Gastrocnemius medialis (tissue), 4 donors: ENCODE measurements at regions not wholly inside any gene's neighbourhood (a gene's known extent, or its start where the extent isn't known, plus 50 kb on each side); places are given as distances from the start of the nearest gene placed in this dataset.
"Not testable (repeated sequence)": the region's sequence is repeated elsewhere in the genome, so short reads cannot be mapped to it uniquely, and the experiment has no call there.

ENCODE experiments used
- ATAC-seq, 2 donors: fragments of 150-250 bp; one replicate each; pipeline ENCODE4 v1.9.1; 2016
- DNase-seq, 2 donors: peaks; one replicate each; pipeline ENCODE4 v3.0.0-alpha.2; 2019
- H3K27ac ChIP-seq, 4 donors: fragments of 200-600 bp; sonication (generic); 1 replicate in 1 of 4; 2 replicates in 3 of 4; pipeline ENCODE4 v1.5.1; 2016 to 2018; ENCODE audit warnings: mild to moderate bottlenecking in 2 of 4, moderate library complexity in 1 of 4
- H3K27me3 ChIP-seq, 3 donors: fragments of 200-600 bp; sonication (generic) in 2 of 3; 1 replicate in 1 of 3; 2 replicates in 2 of 3; pipeline versions ENCODE4 v1.5.1 to v1.6.0; 2016 to 2019; ENCODE audit warnings: mild to moderate bottlenecking in 1 of 3, moderate library complexity in 1 of 3
- H3K36me3 ChIP-seq, 2 donors: fragments of 200-600 bp; sonication (generic) in 1 of 2; one replicate each; pipeline ENCODE4 v1.5.1; 2017 to 2018
- H3K4me1 ChIP-seq, 2 donors: fragments of 200-600 bp; sonication (generic) in 1 of 2; one replicate each; pipeline ENCODE4 v1.5.1; 2016 to 2017; ENCODE audit warnings: mild to moderate bottlenecking in 2 of 2
- H3K4me3 ChIP-seq, 4 donors: fragments of 200-600 bp; sonication (generic) in 3 of 4; 1 replicate in 1 of 4; 2 replicates in 3 of 4; pipeline ENCODE4 v1.5.1; 2016 to 2019; ENCODE audit warnings: mild to moderate bottlenecking in 2 of 4
- H3K9me3 ChIP-seq, 3 donors: fragments of 200-600 bp; sonication (generic) in 2 of 3; 1 replicate in 1 of 3; 2 replicates in 2 of 3; pipeline ENCODE4 v1.5.1; 2016 to 2019
- POLR2A ChIP-seq, 2 donors: fragments of 450-650 bp; IDR thresholded peaks; one replicate each; pipeline ENCODE4 v1.6.1; 2017; ENCODE audit warnings: antibody characterized with exemption in 2 of 2, mild to moderate bottlenecking in 2 of 2, moderate library complexity in 2 of 2
- in situ Hi-C, 4 donors: fragments of 200-750 bp; cut with MboI; loops; one replicate each; pipeline versions ENCODE4 v1.15.0 to v1.8.0; 2017; ENCODE audit warnings: low sequenced_read_pairs in 4 of 4
- intact Hi-C: fragments of 100-400 bp; cut with DNase I; formaldehyde crosslinking; loops from one replicate; pipeline ENCODE4 v1.15.1; 2023; ENCODE audit warnings: low total_unique reads
- TF ChIP-seq, protein P1 (sequence below), 5 experiments: fragments of 450-650 bp in 3 of 5; fragments of 200-600 bp in 2 of 5; sonication (generic) in 2 of 5; IDR thresholded peaks in 4 of 5; conservative IDR thresholded peaks in 1 of 5; 1 replicate in 4 of 5; 2 replicates in 1 of 5; pipeline ENCODE4 v1.5.1; 2016 to 2019; ENCODE audit warnings: antibody characterized with exemption in 5 of 5, mild to moderate bottlenecking in 3 of 5, moderate library complexity in 3 of 5

DNA sequence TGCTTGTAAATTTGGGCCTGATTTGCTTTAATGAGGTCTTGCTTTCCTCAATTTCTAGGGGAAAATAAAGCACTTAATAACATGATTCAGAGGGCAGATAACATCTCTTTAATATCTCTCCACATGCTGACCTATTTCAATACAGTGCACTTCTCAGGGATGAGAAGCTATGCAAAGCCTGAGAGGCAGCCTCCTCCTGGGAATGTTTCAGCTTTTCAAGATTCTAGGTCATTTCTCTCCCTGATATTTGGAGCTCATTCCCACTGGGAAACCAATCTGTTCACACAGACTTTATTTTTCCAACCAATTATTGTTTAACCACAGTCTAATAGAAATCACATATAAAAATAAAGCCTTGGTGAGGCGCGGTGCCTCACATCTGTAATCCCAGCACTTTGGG, 67.0 kb upstream of the LSAMP start:
- in situ Hi-C loops = no loop called here
- TF ChIP-seq, protein P1, sequence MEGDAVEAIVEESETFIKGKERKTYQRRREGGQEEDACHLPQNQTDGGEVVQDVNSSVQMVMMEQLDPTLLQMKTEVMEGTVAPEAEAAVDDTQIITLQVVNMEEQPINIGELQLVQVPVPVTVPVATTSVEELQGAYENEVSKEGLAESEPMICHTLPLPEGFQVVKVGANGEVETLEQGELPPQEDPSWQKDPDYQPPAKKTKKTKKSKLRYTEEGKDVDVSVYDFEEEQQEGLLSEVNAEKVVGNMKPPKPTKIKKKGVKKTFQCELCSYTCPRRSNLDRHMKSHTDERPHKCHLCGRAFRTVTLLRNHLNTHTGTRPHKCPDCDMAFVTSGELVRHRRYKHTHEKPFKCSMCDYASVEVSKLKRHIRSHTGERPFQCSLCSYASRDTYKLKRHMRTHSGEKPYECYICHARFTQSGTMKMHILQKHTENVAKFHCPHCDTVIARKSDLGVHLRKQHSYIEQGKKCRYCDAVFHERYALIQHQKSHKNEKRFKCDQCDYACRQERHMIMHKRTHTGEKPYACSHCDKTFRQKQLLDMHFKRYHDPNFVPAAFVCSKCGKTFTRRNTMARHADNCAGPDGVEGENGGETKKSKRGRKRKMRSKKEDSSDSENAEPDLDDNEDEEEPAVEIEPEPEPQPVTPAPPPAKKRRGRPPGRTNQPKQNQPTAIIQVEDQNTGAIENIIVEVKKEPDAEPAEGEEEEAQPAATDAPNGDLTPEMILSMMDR (IDR thresholded peaks at IDR 0.05 in 4 of 5, conservative IDR thresholded peaks at IDR 0.05 in 1 of 5) = no peak
- no peak for TF ChIP-seq POLR2A (IDR thresholded peaks at IDR 0.05)
- no peaks in the 10 kb centered on the region for H3K9me3 ChIP-seq
- intact Hi-C loops = no loop called here
- H3K4me3 ChIP-seq = no peak overlapping the region
- H3K36me3 ChIP-seq = no peaks in the 10 kb centered on the region
- ATAC-seq = no peak
- no peaks in the 10 kb centered on the region for H3K4me1 ChIP-seq
- no peak overlapping the region for H3K27ac ChIP-seq
- H3K27me3 ChIP-seq = no peaks in the 10 kb centered on the region
- no peak for DNase-seq

DNA sequence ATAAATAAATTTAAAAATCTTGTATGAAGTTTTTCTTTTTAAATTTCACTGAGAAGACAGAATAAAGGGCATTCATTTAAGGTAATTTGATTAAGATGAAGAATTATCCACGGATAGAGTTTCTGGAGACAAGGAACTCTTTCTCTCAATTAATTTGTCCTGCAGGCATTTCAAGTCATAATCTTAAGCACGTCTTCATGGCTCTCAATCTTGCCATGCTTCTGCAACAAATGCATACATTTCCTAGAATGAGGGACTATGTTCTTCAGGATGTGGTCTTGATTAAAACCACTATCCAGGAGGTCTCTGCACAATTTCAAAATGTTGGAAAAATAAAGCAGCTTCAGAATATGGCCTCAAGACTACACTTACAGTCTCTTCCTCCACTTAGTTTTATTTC, 67.6 kb upstream of the LSAMP start:
- Histone ChIP-seq H3K27me3 (no peaks in the 10 kb centered on the region), H3K36me3 (no peaks in the 10 kb centered on the region), H3K4me3 (no peak overlapping the region), H3K4me1 (no peaks in the 10 kb centered on the region), H3K9me3 (no peaks in the 10 kb centered on the region), H3K27ac (no peak overlapping the region)
- intact Hi-C loops = no loop called here
- ATAC-seq (no peak), DNase-seq (no peak)
- TF ChIP-seq, protein P1 (IDR thresholded peaks at IDR 0.05 in 4 of 5, conservative IDR thresholded peaks at IDR 0.05 in 1 of 5) = no peak
- in situ Hi-C loops = no loop called here

DNA sequence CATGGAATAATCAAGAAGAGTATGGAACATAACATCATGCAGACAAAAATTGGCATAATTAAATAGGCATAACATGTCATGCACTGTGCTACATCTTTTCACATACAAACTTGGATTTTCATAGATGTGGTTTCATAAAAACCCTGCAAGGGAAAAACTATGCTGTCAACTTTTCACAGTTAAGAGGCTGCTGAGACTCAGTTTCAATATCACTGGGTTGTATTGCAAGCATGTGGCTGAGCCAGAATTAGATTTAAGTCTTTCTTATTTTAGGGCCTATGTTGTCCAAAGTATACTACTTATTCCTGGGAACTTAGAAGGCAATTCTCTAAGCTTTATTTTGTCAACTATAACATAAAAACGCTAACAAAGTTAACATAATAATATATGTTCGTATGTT, 70.7 kb upstream of the LSAMP start:
- TF ChIP-seq POLR2A (IDR thresholded peaks at IDR 0.05) = no peak
- TF ChIP-seq, protein P1 (IDR thresholded peaks at IDR 0.05 in 4 of 5, conservative IDR thresholded peaks at IDR 0.05 in 1 of 5) = no peak
- H3K27me3 ChIP-seq = no peaks in the 10 kb centered on the region
- no peaks in the 10 kb centered on the region for H3K9me3 ChIP-seq
- ATAC-seq = no peak
- in situ Hi-C loops = no loop called here
- intact Hi-C loops = no loop called here
- no peak overlapping the region for H3K27ac ChIP-seq
- no peak for DNase-seq
- no peaks in the 10 kb centered on the region for H3K4me1 ChIP-seq
- no peak overlapping the region for H3K4me3 ChIP-seq
- no peaks in the 10 kb centered on the region for H3K36me3 ChIP-seq

DNA sequence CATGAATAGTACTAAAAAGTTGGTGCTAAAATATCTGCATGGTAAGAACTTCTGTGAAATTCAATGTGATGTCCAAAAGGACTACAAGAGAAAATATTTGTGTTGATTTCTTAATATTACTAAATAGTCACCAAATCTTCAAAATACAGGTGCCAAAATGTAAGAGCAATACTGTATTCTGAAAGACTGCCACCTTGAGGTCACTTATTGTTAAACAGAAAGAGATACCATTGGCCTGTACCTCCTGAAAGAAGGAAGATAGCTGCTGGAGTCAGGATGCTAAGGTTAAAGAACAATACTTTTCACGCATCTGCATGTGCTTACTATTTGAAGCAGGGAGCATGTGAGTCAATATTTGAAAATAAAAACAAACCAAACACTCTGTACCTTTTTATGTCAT, 72.0 kb upstream of the LSAMP start:
- in situ Hi-C loops = no loop called here

DNA sequence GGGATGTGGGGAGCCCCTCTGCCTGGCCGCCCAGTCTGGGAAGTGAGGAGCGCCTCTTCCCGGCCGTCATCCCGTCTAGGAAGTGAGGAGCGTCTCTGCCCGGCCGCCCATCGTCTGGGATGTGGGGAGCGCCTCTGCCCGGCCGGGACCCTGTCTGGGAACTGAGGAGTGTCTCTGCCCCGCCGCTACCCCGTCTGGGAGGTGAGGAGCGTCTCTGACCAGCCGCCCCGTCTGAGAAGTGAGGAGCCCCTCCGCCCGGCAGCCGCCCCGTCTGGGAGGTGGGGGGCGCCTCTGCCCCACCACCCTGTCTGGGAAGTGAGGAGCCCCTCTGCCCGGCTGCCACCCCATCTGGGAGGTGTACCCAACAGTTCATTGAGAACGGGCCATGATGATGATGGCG, 73.8 kb upstream of the LSAMP start:
- ATAC-seq, H3K27ac ChIP-seq, H3K4me3 ChIP-seq, H3K36me3 ChIP-seq, H3K27me3 ChIP-seq, in situ Hi-C loops, H3K4me1 ChIP-seq, DNase-seq, H3K9me3 ChIP-seq, intact Hi-C loops: not testable (repeated sequence)

More for the DNA sequence above, 72.0 kb upstream of the LSAMP start:
- Histone ChIP-seq H3K27me3 (no peaks in the 10 kb centered on the region), H3K4me1 (no peaks in the 10 kb centered on the region), H3K4me3 (no peak overlapping the region), H3K36me3 (no peaks in the 10 kb centered on the region), H3K9me3 (no peaks in the 10 kb centered on the region), H3K27ac (no peak overlapping the region)
- TF ChIP-seq POLR2A (IDR thresholded peaks at IDR 0.05) = no peak
- TF ChIP-seq, protein P1 (IDR thresholded peaks at IDR 0.05 in 4 of 5, conservative IDR thresholded peaks at IDR 0.05 in 1 of 5) = no peak
- DNase-seq (no peak), ATAC-seq (no peak)
- intact Hi-C loops = no loop called here

DNA sequence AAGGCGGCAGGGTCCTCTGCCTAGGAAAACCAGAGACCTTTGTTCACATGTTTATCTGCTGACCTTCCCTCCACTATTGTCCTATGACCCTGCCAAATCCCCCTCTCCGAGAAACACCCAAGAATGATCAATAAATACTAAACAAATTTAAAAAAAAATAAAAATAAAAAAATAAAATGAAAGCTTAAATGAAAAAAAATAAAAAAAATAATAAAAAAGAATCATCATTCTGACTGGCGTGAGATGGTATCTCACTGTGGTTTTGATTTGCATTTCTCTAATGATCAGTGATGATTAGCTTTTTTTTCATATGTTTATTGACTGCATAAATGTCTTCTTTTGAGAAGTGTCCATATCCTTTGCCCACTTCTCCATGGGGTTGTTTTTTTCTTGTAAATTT, 74.5 kb upstream of the LSAMP start:
- H3K9me3 ChIP-seq, in situ Hi-C loops, H3K4me3 ChIP-seq, intact Hi-C loops, DNase-seq, ATAC-seq, H3K27ac ChIP-seq, H3K27me3 ChIP-seq, H3K4me1 ChIP-seq, H3K36me3 ChIP-seq: not testable (repeated sequence)
